GM19397 (cell line): ENCODE measurements at regions not wholly inside any gene's neighbourhood (a gene's known extent, or its start where the extent isn't known, plus 50 kb on each side); places are given as distances from the start of the nearest gene placed in this dataset.

Experiments used
- ATAC-seq: cut with Tn5 transposase; IDR thresholded peaks from one replicate; pipeline ENCODE4 v1.9.1; 2021; ENCODE audit warnings: mild to moderate bottlenecking, moderate library complexity; ENCODE audit not compliant: unreplicated experiment

DNA sequence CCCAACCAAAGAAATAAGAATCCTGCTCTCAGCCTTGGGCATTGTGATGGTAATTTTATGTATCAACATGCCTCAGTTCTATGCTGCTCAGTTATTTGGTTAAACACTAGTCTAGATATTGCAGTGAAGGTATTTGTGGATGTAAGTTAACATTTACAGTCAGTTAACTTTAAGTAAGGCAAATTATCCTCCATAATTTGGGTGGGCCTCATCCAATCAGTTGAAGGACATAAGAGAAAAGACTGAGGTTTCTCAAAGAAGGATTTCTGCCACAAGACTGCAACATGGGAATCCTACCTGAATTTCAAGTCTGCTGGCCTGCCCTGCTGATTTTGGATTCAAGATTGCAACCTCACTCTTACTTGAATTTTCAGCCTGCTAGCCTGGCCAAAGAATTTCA is 975.5 kb upstream of the ACVR2A start:
- ATAC-seq = no peak

DNA sequence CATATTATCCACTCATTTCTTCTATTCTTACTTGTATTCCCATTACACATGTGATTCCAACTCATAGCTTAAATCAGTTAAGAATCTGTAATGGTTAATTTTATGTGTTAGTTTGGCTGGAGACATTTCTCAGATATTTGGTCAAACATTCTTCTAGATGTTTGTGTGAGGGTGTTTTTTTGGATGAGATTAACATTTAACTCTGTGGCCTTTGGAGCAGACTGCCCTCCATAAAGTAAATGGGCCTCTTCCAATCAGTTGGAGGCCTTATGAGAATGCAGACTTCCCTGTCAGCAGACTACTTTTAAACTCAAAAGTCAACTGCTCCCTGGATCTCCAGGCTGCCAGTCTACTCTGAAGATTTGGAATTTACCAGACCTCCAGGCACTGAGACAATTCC is 976.8 kb upstream of the ACVR2A start:
- no peak for ATAC-seq

DNA sequence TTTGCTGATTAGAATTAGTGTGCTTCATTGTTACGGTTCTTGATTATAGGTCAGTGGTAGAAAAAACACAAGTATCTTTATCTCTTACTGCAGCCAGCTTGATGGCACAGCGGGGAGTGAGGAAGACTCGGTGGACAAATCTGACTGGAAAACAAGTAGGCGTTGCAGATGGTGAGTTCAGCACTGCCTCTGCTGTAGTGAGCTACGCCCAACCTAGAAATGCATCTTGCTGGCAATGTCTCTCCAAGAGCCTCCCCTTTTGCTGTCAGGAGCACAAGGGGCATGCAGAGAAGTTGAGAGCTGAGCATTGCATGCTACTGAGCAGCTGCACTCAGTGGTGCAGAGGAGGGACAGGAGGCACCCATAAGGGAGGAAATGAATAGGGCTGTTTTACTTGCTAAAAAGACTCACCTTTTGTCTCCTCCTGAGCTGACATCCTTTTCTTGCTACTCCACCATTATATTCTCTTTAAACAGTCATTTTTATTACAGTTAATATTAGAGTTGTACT is 977.3 kb upstream of the ACVR2A start:
- no peak for ATAC-seq

DNA sequence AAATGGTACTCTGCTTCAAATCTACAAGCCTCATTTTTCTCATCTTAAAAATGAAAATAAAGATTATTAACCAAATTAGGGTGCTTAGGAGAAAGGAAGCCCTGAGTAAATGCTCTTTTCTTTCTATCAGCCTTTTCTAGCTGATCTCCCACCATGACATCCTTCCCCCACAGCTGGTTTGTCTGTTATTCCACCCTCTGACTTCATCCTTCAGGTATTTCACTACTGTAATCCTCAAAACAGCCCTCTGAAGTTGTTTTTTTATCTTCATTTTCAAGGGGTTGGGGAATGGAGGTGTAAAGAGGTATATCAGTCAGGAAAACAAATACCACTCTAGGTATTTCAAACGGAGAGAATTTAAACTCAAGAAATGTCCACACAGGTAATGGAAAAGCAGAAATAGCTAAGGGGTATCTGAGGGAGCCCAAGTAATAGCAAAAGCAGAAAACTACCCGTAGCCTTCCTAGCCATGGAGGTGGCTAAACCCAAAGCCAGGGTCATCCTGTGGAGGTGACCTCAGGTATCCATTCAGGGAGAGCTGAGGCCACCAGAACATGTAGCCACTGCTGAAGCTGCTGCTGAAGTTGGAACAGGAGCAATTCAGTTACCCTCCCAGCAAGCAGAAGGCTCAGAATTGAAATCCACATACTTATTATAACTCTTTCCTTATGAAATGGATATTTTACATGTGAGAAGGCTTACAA is 990.9 kb upstream of the ACVR2A start:
- no peak for ATAC-seq

DNA sequence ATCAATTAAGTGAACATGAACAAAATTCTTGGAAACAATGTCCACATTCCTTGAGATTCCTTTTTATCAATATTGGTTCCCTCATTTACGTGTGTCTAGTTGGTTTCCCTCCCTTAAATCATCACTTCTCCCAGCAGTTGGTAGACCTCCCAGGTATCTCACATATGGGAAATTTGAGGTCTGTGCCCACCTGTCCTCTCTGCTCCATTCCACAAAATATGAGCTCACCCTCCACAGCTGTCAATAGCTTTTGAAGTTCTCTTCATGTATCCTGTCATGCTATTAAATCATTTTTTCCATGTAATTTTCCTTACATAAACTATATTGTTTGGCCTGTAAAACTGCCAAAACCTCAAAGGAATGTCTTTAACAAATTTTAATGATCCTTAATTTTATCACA is 992.2 kb upstream of the ACVR2A start:
- no peak for ATAC-seq

DNA sequence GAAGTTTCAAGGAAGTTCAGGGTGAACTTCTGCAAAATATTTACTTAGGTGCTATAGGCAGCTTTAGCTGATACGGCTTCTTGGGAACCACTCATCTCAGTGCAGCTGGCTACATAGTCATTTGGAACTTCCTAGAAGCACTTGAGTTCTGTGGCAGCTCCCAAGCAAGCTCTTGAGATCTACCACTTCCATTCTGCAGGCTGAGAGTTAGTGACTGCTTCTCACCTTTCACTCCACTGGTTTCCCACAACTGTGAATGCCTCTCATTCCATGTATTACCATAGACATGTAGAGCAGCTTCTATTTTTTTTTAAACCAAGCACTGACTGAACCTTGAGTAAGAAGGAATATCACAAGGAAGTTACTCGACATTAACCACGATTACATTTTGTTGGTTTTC is 994.1 kb upstream of the ACVR2A start:
- no peak for ATAC-seq

DNA sequence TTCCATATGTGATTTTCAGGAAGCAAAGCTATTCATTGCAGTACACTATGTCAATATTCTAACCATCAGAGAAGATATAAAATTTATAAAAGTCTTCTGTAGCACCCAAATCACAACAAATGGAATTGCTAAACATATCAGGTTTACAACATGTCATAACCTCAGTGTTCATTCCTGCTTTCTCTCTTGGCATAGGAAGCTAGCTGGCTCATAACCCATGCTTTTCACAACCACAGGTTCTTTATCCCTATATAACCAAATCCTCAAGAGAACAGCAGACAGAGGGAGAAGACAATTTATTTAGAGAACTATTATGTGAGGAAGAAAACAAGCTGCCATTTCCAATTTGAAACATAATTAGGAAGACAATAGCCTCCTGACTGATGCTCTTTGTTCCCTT is 997.0 kb upstream of the ACVR2A start:
- no peak for ATAC-seq

DNA sequence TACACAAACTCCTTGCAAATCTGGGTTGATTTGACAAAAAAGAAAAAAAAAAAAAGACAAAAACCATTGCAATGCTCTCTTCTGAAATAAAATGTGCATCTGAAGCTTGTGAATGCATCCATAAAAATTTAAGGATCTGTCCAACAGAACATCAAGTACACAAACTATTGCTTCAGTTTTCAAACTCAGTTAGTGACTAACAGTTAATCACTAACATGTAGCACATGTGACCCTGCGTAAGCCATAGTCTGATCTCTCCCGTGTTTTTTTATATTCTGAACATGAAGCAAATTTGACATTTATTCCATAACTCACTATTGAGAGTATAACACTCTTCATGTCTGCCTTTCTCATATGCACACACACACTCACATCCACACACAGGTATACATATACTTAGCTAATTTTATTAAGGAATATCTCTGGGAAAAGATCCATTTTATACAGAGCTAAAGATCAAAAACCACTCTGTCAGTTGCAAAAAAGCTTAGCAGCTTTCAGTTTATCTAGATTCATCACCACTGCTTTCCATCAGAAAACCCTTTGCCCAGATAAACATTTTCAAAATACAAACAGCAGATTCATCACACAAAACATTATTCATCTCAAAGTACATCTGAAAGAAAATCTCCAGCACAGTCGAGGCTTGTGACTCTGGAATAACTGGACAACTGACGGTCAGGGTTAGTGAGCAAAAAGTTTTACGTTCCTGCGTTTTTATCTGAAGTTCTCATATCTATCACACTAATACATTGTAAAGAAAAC is 1000.4 kb upstream of the ACVR2A start:
- no peak for ATAC-seq

DNA sequence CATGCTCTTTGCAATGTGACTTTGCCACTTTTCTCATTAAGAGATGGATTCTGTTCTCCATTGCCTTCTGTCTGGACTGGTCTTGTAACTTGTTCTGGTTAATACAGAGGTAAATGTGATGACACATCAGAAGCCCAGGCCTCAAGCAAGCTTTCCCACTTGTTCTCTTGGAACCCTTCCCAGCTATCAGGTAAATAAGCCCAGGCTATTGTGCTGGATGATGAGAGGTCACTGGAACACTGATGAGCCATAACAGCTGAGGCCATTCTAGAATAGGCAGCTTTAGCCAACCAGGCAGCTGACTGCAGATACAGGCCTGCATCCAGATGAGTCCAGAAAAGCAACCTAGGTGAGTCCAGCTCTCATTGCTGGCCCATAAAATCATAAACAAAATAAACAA is 1007.0 kb upstream of the ACVR2A start:
- no peak for ATAC-seq

DNA sequence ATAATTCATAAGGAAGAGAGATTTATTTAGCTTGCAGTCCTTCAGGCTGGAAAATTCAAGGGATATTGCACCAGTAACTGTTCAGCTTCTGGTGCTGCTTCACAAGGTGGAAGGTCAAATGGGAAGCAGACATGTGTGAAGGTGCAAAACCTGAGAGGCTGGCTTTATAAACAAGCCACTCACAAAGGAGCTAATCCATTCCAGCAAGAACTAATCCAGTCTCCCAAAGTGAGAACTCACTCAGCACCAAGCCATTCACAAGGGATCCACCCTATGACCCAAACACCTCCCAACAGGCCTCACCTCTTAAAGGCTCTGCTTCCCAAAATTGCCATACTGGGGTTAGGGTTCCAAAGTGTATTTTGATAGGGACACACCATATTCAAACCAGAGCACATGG is 1018.4 kb upstream of the ACVR2A start:
- ATAC-seq = no peak

DNA sequence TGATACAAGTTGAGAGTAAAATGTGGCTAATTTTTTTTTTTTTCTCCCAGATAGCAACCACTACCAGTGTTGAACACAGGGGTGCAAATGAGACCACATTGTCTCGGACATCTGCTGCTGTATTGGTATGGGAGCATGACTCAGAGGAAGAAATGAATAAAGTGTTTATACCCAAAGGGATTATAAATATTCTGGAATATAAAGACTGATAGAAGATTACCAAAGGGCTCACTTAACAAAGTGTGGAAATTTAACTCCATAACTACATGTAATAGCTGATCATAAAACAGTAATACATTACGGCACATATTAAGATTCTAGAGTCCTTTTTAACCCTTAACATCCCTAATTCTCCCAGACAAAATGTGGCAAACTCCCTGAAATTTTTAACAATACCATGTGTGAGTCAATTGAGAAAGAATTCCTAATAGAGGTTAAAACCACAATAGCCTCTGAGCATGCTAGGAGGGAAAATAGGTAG is 1023.0 kb upstream of the ACVR2A start:
- no peak for ATAC-seq

DNA sequence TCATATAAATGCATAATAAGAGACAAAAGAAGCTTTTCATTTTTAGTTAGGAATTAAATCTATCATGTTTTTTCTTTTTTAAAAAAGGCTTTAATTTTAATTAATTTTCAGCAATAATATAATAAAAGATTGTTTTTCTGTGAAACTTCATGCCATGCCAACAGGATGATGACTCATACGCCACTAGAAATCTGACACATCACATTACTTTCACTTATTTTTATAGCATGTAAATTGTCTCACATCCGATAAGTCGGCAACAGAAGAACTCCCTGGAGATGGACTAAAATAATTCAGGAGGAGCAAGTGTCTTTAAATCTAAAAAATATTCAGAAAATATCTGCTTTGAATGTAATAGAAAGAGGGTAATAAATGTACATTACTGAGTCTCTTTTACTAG is 1024.2 kb upstream of the ACVR2A start:
- ATAC-seq = no peak

DNA sequence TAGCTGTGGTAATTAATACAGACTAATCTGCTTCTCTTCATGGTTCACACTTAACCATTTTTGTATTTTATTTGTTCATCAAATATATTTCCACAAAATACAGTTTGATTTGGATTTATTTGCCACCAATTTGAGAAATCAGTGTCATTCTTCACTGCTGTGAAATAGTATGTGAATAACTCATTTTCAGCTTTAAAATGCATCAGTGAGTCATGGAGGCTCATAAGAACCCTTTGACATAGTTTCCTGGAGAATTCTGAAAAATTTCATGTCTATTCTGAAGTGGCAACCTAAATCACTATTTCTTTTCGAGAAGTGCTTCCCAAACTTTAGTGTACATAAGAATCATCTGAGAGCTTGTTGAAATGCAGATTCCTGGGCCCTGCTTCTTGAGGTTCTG is 1026.7 kb upstream of the ACVR2A start:
- ATAC-seq = no peak

DNA sequence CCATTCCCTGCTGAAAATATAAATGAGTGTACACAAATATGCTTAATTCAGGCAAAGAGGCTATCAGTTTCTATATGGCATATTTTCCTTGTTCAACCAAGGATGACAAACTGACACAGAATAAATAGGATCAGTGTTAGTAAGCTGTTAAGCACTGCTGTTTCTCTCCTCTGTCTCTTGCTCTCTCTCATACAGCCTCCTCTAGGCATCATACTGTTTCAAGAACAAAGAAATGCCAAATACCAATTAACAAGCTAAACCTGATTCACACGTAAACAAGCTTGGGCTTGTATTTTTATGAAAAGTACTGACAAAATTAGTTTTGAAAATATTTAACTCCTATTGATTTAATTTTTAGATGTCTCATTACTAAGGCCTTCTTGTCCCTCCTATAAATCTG is 1027.2 kb upstream of the ACVR2A start:
- no peak for ATAC-seq

DNA sequence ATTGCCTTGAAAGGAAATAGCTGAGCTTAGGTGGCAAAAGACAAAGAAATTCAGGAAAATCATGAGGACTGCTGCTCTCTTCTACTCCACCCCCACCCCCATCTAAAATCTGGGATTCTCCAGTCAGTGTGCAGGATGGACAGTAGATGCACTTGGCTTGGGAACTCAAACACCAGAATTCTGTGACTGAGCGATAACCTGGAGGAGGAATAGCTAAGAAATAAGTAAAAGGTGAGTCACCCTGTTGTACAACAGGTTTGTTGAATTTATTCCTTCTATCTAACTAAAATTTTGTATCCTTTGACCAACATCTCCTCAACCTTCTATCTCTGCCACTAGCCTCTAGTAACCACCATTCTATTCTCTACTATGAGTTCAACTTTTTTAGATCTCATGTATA is 1029.9 kb upstream of the ACVR2A start:
- no peak for ATAC-seq

DNA sequence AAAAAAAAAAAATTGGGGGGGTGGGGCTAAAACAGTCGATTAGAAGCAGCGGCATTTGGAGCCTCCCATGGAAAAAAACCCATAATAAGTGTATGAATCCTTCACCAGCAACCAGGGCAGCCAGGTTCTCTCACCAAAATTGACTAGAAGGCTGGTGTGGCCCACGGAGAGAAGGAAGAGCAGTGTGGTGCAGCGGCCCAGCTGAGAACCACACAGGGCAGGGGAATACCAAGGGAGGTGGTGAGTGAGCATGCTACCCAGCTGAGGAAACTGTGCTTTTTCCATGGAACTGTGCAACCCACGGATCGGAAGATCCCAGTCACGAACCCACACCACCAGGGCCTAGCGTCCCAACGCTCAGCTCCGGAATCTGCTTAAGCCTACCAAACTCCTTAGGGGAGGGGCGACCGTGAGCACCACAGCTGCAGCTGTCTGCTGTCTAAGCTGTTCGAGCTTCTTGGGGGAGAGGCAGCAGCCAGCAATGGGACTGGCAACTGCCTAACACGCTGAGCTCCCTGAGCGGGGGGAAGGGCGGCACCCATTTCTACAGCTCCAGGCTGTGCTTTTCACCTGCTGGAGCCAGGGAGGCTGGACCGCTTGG is 1037.2 kb upstream of the ACVR2A start:
- no peak for ATAC-seq

DNA sequence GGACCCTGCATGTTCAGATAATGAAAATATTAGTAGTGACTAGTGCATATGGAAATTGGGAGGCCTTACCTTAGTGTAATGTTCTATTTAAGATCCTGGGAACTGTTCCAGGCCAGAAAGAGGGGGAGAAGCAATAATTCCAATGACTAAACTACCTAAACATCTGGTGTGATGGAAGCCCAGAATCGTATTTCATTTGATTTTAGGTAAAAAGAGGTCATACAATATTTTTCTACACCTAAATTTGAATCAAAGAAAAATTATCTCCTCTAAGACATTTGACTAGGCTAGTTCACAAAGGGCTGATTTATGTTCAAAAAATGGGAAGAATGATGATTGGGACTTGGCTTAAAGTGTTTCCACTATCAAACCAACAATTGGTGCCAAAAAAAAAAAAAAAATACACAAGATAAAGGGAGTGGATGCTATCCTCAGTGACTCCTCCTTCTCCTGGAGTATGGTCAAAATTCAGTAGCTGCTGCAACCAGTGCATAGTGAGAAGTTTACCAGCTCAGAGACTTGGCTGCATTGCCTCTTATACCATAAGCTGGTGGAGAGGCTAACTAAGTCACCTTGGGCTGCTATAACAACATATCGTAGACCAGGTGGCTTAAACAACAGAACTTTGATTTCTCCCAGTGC is 1038.3 kb upstream of the ACVR2A start:
- no peak for ATAC-seq

DNA sequence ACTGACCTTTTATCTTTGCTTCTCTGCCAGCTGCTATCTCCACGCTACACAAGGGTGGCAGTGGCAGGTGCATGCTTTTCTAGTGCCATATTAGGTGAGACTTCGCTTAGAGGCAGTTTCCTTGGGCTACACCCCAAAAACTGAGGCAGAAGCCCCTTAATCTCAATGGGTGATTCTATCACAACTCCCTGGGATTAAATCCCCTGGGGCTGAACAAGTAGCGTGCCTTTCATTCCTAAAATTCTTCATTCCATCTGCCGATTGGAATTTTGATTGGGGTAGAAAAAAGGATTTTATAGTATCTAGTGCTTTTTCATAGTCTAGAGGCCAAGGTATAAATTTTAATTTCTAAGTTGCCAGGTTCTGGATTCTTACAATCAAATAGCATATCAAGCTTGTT is 1040.5 kb upstream of the ACVR2A start:
- ATAC-seq = no peak

DNA sequence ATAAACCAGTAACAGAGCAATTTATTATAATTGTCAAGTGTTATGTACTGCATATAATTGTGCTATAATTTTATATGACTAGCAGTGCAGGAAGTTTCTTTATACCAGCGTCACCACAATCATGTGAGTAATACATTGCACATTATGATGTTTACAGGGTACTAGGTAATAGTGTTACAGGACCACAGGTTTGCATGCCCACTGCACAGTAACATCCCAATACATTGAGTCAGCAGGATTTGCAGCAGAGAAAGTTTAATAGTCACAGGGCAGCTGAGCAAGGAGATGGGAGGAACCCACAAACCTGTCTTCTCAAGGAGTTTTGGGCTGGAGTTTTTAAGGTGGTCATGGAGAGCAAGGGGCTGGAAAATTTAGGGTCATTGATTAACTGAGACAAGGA is 1042.9 kb upstream of the ACVR2A start:
- no peak for ATAC-seq

DNA sequence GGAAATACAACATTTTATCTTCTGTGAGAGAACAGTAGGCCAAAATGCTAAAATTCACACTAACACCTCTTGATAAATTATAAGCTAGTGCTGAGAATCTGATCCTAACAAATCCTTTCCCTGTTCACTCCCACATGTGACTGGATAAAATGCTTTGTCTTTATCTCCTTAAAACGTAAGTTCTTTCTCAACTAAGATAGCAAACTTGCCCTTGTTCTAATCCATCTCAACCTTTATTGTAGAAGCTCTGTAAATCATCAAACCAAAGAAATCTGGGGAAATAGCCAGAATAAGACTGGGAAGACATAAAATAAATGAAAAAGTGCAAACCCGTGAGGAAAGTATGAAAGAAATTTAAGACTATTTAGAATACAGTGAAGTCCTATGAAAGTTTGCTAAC is 1058.4 kb upstream of the ACVR2A start:
- no peak for ATAC-seq

DNA sequence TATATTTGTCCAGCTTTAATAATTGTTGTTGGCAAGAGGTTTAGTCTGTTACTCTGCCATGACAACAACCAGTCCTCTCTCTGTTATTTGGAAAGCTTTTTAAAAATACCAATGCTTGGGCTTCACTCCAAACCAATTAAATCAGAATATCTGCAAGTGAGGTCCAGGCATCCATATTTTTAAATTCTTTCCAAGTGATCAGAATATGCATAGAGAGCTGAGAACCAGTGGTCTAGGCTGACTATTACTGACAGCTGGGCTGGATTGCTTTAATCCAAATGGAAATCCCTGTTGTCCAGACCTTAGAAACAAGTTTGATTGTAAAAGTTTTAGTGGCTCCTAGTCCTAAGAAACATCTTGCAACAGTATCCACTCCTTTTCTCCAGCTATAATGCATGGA is 1059.7 kb upstream of the ACVR2A start:
- ATAC-seq = no peak

DNA sequence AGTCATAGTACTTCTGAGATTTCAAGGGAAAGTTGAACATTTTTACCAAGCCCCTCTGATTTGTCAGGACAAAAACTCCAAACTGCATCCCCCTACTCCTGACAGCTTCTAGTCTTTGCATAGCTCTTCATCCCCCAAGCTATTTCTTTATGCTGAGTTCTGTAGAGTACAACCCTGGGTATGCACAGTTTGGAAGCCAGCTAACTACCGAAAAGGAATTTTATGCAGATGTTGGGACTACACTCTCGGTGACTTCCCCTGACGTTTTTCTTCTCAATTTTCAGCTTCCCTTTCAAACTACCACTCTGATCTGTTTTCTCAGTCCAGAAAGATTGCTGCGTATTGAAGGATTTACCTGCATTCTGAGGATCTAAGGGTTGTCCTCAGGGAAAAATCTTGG is 1060.2 kb upstream of the ACVR2A start:
- no peak for ATAC-seq
